ENCODE measurements at regions not wholly inside any gene's neighbourhood (a gene's known extent, or its start where the extent isn't known, plus 50 kb on each side); places are given as distances from the start of the nearest gene placed in this dataset.
"Not testable (repeated sequence)": the region's sequence is repeated elsewhere in the genome, so short reads cannot be mapped to it uniquely, and the experiment has no call there.

DNA sequence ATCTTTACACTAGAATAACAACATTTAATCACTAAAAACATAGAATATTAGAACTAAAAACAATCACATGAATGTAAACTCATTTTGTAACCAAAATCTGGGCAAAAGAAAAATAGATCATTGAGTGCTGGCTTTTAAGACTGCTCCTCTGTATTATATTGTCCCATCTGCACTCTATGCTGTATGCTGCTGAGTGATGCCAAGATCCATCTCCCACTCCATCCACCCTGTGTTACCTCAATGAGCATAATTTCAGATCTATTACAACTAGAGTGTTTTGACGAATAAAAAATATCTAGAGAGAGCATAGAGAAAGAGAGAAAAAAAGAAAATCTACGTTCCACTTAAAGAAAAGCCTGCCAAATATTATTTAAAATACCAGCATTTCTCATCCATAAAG, 1060.4 kb downstream of the ZPLD1 start:
- ATAC-seq = no peak
- intact Hi-C loops (cut with micrococcal nuclease) = no loop called here
- no peak for DNase-seq

DNA sequence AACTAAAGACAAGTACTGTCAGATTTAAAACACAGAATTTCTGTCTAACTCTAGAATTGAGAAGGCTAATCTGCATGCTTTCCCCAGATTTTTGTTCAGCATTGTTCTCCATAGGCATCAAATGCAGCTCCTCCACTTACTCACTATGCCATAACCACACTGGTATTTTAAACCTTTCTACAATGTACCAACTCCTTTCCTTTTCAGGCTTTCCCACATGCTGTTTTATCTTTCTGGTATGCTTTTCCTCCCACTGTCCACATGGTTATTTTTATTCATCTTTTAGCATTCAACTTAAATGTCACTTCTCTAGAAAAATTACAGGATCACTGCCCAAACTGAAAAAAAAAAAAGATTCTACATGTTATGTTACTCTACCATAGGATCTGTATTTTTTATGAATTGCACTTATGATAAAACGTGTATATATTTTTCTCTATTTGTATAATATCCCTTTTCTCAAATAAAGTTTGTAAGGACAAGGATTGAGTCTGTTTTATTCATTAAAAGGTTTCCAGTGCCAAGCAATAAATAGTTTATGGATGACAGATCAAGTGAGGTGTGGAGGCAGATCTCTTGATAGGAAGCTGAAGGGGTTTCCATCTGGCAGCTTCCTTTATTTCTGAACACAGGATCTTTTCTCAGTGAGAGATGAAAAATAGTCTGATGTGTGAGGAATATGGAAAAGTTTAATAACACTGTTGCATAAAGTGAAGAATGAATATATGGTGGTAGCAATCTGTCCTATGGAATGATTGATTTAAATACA, 1064.5 kb downstream of the ZPLD1 start:
- ATAC-seq = no peak
- DNase-seq = no peak
- intact Hi-C loops (cut with micrococcal nuclease) = no loop called here

DNA sequence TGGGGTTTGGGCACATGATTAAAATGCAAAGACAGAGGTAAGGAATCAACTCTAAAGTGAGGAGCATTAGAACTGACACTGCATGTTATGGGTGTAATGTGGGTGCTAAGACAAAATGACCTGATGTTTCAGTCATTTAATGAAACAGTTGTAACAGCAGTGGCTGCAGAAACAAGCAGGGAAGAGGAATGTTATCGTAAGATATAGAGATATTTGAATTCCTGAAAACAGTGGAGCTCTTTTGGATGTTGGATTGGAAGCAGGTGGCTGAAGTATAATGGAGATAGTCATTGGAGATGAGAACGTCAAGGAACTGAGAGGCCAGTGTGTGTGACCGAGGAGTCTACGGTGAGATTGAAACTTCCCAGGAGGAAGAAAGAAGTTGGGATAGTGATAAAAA, 1065.2 kb downstream of the ZPLD1 start:
- intact Hi-C loops (cut with micrococcal nuclease) = no loop called here
- no peak for DNase-seq
- ATAC-seq = no peak

- DNase-seq (no peak), ATAC-seq (no peak)
- intact Hi-C loops (cut with micrococcal nuclease) = no loop called here
Measured at GRCh38 chr3:103510760-103511159, 1075.9 kb downstream of the ZPLD1 start.

DNA sequence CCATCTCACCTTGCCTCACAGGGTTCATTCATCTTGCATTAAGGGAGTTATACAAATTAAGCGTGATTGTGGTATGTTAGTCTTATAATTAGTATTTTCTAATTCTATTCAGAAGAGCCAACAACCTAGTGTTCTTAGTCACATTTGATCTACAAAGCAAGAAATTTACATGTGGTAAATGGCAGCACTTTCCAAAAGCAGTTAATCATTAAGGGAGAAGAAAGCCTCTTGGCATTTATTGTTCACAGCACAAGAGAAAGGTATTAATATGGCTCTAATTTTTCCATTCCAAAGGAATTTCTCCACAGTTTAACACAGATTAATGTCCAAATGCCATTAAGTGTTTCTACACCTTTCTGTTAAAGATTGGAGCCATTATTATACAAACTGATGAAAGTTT, 1077.1 kb downstream of the ZPLD1 start:
- no peak for ATAC-seq
- intact Hi-C loops (cut with micrococcal nuclease) = no loop called here
- no peak for DNase-seq

DNA sequence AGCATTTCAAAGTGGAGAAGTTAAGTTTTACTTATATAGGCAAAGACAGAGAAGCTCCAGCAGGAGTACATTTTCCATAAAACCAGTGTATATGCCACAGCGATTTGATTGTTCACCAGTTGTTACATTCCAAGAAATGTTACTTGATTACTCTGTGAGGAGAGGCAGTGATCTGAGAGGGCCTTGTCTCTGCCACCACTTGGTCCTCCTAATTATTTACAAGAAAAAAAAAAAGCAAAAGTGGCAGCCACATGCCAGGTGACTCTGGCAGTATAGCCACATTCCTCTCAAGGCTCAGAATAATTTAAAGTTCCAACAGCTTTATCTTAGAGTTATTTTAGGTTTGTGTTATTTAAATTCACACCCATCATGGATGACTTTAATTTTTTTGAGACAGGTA, 1077.8 kb downstream of the ZPLD1 start:
- ATAC-seq (no peak), DNase-seq (no peak)
- intact Hi-C loops (cut with micrococcal nuclease) = no loop called here

DNA sequence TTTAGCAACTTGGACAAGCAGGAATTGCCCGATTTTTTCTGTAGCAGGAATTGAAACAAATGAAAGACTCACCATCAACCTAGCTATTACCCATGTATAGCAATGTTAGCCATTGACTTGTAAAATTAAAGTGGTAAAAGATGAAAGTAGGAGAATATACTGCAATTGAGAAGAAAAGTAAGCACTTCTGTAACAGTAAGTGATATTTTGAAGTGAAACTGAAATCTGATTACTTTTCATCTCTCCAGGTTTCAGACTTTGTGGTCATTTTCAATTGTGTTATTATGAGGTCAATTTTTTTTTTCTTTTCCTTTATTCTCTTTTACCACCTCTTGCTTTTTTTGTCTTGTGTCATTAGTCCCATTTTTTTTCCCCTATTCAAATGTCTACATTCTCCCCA, 1078.2 kb downstream of the ZPLD1 start:
- intact Hi-C loops (cut with micrococcal nuclease) = no loop called here
- ATAC-seq (no peak), DNase-seq (no peak)

DNA sequence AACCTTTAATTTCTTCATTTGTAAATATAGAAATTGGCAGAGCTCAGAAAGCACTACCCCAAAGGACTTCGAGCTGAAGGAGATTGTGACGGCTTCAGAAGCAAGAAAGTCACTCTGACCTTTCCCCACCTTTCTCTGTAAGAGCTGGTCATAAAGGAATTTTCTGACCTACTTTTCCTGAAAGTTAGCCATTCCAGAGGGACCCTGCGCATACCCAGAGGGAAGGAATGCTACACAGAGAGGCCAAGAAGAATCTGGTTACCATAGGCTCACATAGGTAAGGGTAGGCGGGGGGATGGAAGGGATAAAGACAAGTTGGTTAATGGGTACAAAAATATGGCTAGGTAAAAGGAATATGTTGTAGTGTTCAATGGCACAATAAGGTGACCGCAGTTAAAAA, 1080.3 kb downstream of the ZPLD1 start:
- DNase-seq (no peak), ATAC-seq (no peak)
- intact Hi-C loops (cut with micrococcal nuclease) = no loop called here

DNA sequence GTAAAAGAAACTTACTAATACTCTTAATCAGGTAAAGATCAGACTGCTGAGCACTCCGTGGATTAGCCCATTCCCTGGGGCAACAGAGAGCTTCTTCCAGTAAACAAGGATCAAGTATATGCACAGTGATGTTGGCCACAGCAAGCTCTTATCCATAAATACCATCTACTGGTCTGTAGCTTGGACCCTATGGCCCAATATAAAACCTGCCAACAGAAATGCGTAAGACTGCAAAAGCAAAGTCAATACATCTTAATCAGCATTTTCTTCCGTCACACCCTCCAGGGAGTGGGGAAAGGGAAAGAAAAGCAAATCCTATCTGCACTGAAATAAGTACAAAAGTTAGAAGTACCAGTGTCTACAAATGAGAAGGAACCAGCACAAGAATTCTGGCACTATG, 1082.1 kb downstream of the ZPLD1 start:
- intact Hi-C loops (cut with micrococcal nuclease) = no loop called here
- no peak for DNase-seq

DNA sequence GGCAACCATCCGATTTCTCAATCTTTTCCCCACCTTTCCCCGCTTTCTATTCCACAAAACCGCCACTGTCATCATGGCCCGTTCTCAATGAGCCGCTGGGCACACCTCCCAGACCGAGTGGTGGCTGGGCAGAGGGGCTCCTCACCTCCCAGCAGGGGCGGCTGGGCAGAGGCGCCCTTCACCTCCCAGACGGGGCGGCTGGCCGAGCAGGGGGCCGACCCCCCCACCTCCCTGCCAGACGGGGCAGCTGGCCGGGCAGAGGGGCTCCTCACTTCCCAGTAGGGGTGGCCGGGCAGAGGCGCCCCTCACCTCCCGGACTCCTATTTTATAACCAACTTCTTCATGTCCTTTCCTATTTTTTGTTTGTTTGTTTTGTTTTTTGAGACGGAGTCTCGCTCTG, 1096.5 kb downstream of the ZPLD1 start:
- ATAC-seq; DNase-seq; intact Hi-C loops (cut with micrococcal nuclease): not testable (repeated sequence)

More for the DNA sequence above, 1082.1 kb downstream of the ZPLD1 start:
- no peak for ATAC-seq

DNA sequence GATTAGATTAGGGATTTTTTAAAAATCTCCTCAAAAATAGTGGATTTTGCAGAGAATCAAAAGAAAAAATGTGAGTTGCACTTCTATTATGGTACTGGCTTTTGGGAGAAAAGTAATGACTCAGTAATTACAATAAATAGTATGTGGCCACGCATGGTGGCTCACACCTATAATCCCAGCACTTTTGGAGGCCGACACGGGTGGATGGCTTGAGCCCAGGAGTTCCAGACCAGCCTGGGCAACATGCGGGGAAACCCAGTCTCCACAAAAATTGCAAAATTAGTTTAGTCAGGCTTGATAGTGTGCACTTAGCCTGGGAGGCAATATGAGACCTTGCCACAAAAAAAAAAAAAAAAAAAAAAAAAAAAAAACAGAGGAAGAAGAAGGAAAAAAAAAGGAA, 1098.2 kb downstream of the ZPLD1 start:
- intact Hi-C loops (cut with micrococcal nuclease) = no loop called here
- no peak for ATAC-seq
- no peak for DNase-seq

DNA sequence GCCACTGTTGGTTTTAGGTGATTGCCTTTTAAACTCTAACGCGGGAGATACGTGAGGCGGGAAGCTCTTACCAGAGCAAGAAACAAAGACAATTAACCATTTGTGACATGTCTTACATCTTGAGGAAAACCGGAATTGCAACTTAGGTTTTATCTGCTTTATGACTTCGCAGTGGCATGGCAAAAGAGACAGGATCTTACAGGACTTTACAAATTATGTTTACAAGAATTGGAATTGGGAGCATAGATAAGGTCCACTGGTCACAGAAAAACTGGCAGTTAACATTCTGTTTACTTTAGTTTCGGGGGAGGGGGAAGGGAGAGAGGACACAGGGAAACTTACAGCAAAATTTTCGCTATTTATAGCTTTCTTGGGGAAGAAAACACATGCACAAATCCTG, 1119.6 kb downstream of the ZPLD1 start:
- ATAC-seq (no peak), DNase-seq (no peak)
- intact Hi-C loops (cut with micrococcal nuclease) = no loop called here

- ATAC-seq; DNase-seq; intact Hi-C loops (cut with micrococcal nuclease): not testable (repeated sequence)
Measured at GRCh38 chr3:103564116-103564515, 1129.3 kb downstream of the ZPLD1 start.

DNA sequence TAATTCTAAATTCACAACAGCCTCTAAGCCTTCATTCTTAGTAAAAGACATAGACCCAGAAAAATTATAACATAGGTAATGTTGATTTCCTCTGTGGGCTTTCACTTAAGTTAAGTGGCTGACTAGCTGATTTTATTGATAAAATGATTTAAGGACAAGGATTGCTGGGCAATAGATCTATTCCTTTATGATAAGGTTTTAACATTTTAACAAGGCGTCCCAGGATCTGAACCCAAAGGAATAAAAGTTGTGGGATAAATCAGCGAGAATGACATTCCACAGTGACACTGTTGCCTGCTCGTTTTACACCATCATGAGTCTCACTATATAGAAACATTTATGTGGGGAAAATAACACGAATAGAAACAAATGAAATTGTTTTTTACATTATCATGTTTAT, 1151.0 kb downstream of the ZPLD1 start:
- intact Hi-C loops (cut with micrococcal nuclease) = no loop called here
- no peak for ATAC-seq
- DNase-seq = no peak

DNA sequence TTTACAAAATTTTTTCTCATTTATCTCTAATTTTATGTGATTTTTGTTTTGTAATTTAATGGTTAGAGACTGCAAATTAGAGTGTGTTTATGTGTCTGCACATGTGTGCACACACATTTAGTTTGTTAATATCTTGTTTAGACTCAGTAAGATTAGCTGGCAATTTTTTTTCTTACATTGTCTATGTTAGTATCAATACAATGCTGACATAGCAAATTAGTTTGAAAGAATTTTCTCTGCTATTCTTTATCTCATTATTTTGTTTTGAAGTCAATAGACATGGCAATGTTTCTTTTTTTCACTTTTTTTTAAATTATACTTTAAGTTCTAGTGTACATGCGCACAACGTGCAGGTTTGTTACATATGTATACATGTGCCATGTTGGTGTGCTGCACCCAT, 1155.0 kb downstream of the ZPLD1 start:
- ATAC-seq = no peak
- DNase-seq = no peak
- intact Hi-C loops (cut with micrococcal nuclease) = no loop called here

GRCh38 chr3:103600844-103601243, 1166.0 kb downstream of the ZPLD1 start:
- intact Hi-C loops (cut with micrococcal nuclease) = no loop called here
- ATAC-seq (no peak), DNase-seq (no peak)

GRCh38 chr3:103601666-103602065, 1166.9 kb downstream of the ZPLD1 start:
- ATAC-seq (no peak), DNase-seq (no peak)
- intact Hi-C loops (cut with micrococcal nuclease) = no loop called here

GRCh38 chr3:103609472-103609871, 1174.7 kb downstream of the ZPLD1 start:
- DNase-seq = no peak
- intact Hi-C loops (cut with micrococcal nuclease) = no loop called here

DNA sequence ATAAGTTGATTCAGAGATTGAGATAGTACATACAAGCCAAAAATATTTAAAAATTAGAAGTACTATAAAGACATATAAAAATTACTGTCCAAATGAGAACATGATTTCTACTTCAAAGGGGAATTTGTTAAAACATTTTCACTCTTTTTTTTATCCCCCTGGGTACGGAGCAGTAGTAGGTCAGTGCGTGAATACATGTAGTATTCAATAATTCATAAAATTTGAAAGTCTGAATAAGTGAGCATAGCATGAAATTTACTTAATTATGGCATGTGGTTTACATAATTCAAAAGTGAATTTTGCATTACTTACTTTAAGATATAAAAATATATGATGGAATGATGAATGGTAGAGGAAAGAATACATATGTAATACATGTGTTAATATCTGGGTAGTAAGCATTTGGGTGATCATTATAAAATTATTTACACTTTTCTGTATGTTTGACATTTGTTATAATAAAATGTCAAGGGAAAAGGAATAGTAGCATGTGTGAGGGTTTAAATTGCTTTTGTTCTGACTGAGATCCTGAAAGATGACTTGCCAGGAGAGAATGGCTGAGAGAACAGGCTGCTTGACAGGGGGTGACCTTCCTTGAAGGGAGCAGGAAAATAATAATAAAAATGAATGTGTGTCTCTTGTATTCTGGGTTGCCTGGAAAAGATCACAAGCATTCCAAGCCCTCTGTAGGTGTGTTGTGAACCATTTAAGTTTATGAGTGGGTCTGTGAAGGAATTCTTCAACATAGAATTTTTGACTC, 1178.8 kb downstream of the ZPLD1 start:
- no peak for ATAC-seq
- intact Hi-C loops (cut with micrococcal nuclease) = no loop called here

More at GRCh38 chr3:103609472-103609871, 1174.7 kb downstream of the ZPLD1 start:
- ATAC-seq = no peak

GRCh38 chr3:103614719-103615118, 1179.9 kb downstream of the ZPLD1 start:
- DNase-seq = no peak
- intact Hi-C loops (cut with micrococcal nuclease) = no loop called here

More for the DNA sequence above, 1178.8 kb downstream of the ZPLD1 start:
- DNase-seq = no peak

GRCh38 chr3:103617961-103618360, 1183.1 kb downstream of the ZPLD1 start:
- DNase-seq (no peak), ATAC-seq (no peak)
- intact Hi-C loops (cut with micrococcal nuclease) = no loop called here

More at GRCh38 chr3:103614719-103615118, 1179.9 kb downstream of the ZPLD1 start:
- ATAC-seq = no peak

Data from left ventricle myocardium superior (tissue), 1 donor.